Panc1 (cell line): ENCODE measurements at regions not wholly inside any gene's neighbourhood (a gene's known extent, or its start where the extent isn't known, plus 50 kb on each side); places are given as distances from the start of the nearest gene placed in this dataset.

ENCODE experiments used
- ATAC-seq: fragments of 200-7000 bp; cut with Tn5 transposase; 2 replicates; pipeline ENCODE4 v1.9.1; 2020; ENCODE audit warnings: mild to moderate bottlenecking, moderate library complexity
- BruUV-seq: library from RNA; stranded (reverse); fragments of 400-500 nt; replicated peaks from 2 replicates; lab custom pipeline; 2021; lab: Mats Ljungman, UMichigan
- CTCF ChIA-PET: fragments of 300-600 bp; sonication (Branson Sonifier 250); formaldehyde crosslinking; loops from one replicate; lab custom pipeline; 2022; ENCODE audit warnings: antibody characterized with exemption; lab: Charles Lee
- POLR2A ChIA-PET: fragments of 300-600 bp; sonication (Branson Sonifier 250); formaldehyde crosslinking; loops from one replicate; lab custom pipeline; 2022; ENCODE audit warnings: antibody characterized with exemption; lab: Charles Lee
- DNase-seq: peaks from one replicate; pipeline ENCODE4 v3.0.0-alpha.2; 2010; ENCODE audit warnings: low read depth, low spot score
- H3K27ac ChIP-seq: 2 replicates; pipeline ENCODE4 v1.5.1; 2011; ENCODE audit warnings: mild to moderate bottlenecking, low read length, inconsistent platforms
- H3K27me3 ChIP-seq: fragments of 200-500 bp; sonication (Bioruptor generic); 2 replicates; pipeline ENCODE4 v1.6.0; 2014; ENCODE audit warnings: low read length, inconsistent platforms; ENCODE audit not compliant: control insufficient read depth, insufficient read depth
- H3K36me3 ChIP-seq: fragments of 200-500 bp; sonication (Bioruptor generic); 2 replicates; pipeline ENCODE4 v1.5.1; 2014; ENCODE audit warnings: inconsistent platforms, mild to moderate bottlenecking, low read length, moderate library complexity; ENCODE audit not compliant: control insufficient read depth, insufficient read depth
- H3K4me1 ChIP-seq: 2 replicates; pipeline ENCODE4 v1.5.1; 2011; ENCODE audit warnings: inconsistent platforms, mild to moderate bottlenecking, low read length, moderate library complexity; ENCODE audit not compliant: control insufficient read depth, insufficient read depth
- H3K4me3 ChIP-seq, 2 experiments: 2 replicates each; pipeline ENCODE4 v1.5.1; 2011 to 2012; ENCODE audit warnings: low read depth in 2 of 2, low read length in 2 of 2, mild to moderate bottlenecking in 2 of 2, inconsistent platforms in 1 of 2, moderate library complexity in 1 of 2
- H3K9me3 ChIP-seq: fragments of 200-500 bp; sonication (Bioruptor generic); 2 replicates; pipeline ENCODE4 v1.5.1; 2014; ENCODE audit warnings: low read depth, mild to moderate bottlenecking, inconsistent platforms, low read length, moderate library complexity; ENCODE audit not compliant: control insufficient read depth, insufficient read depth
- CTCF ChIP-seq: fragments of 450-650 bp; IDR thresholded peaks from 2 replicates; pipeline ENCODE4 v1.5.1; 2017; ENCODE audit warnings: mild to moderate bottlenecking
- POLR2AphosphoS5 ChIP-seq: IDR thresholded peaks from 2 replicates; pipeline ENCODE4 v1.6.1; 2012; ENCODE audit warnings: mild to moderate bottlenecking, low read depth, low read length, moderate library complexity
- REST ChIP-seq, 2 experiments: IDR thresholded peaks; 2 replicates each; pipeline ENCODE4 v1.6.1; 2011 to 2012; ENCODE audit warnings: low read depth in 2 of 2, control low read depth in 1 of 2, low read length in 1 of 2, mild to moderate bottlenecking in 1 of 2, moderate library complexity in 1 of 2; ENCODE audit not compliant: insufficient read depth in 1 of 2
- SIN3A ChIP-seq: IDR thresholded peaks from 2 replicates; pipeline ENCODE4 v1.6.1; 2012; ENCODE audit warnings: low read depth, mild to moderate bottlenecking, low read length, moderate library complexity, borderline replicate concordance; ENCODE audit not compliant: insufficient read depth
- TCF7L2 ChIP-seq: IDR thresholded peaks from 2 replicates; pipeline ENCODE4 v1.6.1; 2011; ENCODE audit warnings: mild to moderate bottlenecking, low read depth, low read length, inconsistent platforms
- in situ Hi-C: cut with HindIII; loops from 2 replicates; pipeline ENCODE4 v1.10.0; 2016; ENCODE audit warnings: low sequenced_read_pairs, low pct_unique_long_range_greater_than_20kb
- intact Hi-C: fragments of 100-400 bp; cut with micrococcal nuclease; formaldehyde crosslinking; loops from one replicate; pipeline ENCODE4 v1.10.0; 2022; ENCODE audit not compliant: unreplicated experiment

DNA sequence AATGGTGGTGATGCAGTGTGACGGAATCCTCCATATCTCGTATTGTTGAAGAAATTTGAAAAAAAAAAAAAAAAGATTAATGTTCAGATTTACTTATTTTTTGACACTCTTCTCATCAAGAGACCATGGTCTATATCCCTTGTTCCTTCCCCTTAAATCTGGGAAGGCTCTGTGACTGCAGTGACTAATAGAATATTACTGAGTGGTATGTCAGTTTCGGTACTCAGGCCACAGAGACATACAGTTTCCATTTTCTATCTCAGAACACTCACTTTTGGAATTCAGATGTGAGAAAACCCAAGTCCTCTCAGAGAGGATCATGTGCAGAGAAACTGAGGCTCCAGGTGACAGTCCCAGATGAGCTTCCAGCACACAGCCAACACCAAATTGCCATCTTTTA, 1193.5 kb downstream of the DTWD2 start:
- no peak for ATAC-seq
- BruUV-seq = no TSS peak
- ChIA-PET POLR2A (no interaction called here), CTCF (no interaction called here)
- Histone ChIP-seq H3K27me3 (no peaks in the 10 kb centered on the region), H3K36me3 (no peaks in the 10 kb centered on the region), H3K9me3 (no peaks in the 10 kb centered on the region), H3K4me3 (no peak overlapping the region), H3K4me1 (no peaks in the 10 kb centered on the region), H3K27ac (no peak overlapping the region)
- DNase-seq = no peak
- intact Hi-C loops (no loop called here), in situ Hi-C loops (no loop called here)
- no peak for TF ChIP-seq REST (IDR thresholded peaks at IDR 0.05; ENCODE audit: insufficient read depth in 1 of 2, low read depth in 2 of 2, low read length in 1 of 2)
- TF ChIP-seq TCF7L2 = no peak
- TF ChIP-seq CTCF = no peak
- no peak for TF ChIP-seq SIN3A
- no peak for TF ChIP-seq POLR2AphosphoS5

- no peak for DNase-seq
- Histone ChIP-seq H3K27ac (no peak overlapping the region), H3K36me3 (no peaks in the 10 kb centered on the region), H3K27me3 (no peaks in the 10 kb centered on the region), H3K9me3 (no peaks in the 10 kb centered on the region), H3K4me3 (no peak overlapping the region), H3K4me1 (no peaks in the 10 kb centered on the region)
- TF ChIP-seq POLR2AphosphoS5 (no peak), SIN3A (no peak), REST (IDR thresholded peaks at IDR 0.05; ENCODE audit: insufficient read depth in 1 of 2, low read depth in 2 of 2, low read length in 1 of 2) (no peak), CTCF (no peak), TCF7L2 (no peak)
- POLR2A ChIA-PET = no interaction called here
- intact Hi-C loops (no loop called here), in situ Hi-C loops (no loop called here)
- ATAC-seq = no peak
- no TSS peak for BruUV-seq
- CTCF ChIA-PET = no interaction called here
Observed at GRCh38 chr5:117793963-117794362, 1194.4 kb downstream of the DTWD2 start.
